WTC11 (cell line): ENCODE measurements at regions not wholly inside any gene's neighbourhood (a gene's known extent, or its start where the extent isn't known, plus 50 kb on each side); places are given as distances from the start of the nearest gene placed in this dataset.

Source experiments
- E2F5 ChIP-seq: sonication (generic); formaldehyde crosslinking; IDR thresholded peaks from 2 replicates; pipeline ENCODE4 v1.8.1; 2022; ENCODE audit warnings: mild to moderate bottlenecking, moderate library complexity, missing genetic modification reagents
- MAX ChIP-seq: sonication (generic); formaldehyde crosslinking; IDR thresholded peaks from 2 replicates; pipeline ENCODE4 v1.8.0; 2022; ENCODE audit warnings: mild to moderate bottlenecking, missing genetic modification reagents

- no peak for TF ChIP-seq MAX (CRISPR knock-in tag)
- no peak for TF ChIP-seq E2F5 (CRISPR knock-in tag)
Observed at GRCh38 chr10:43938810-43939209, 290.1 kb upstream of the ZNF32 start.
